ENCODE measurements at regions not wholly inside any gene's neighbourhood (a gene's known extent, or its start where the extent isn't known, plus 50 kb on each side); places are given as distances from the start of the nearest gene placed in this dataset.

GRCh38 chr6:113649880-113650609 is 207.1 kb upstream of the MARCKS start:
- TF ChIP-seq, protein P1, sequence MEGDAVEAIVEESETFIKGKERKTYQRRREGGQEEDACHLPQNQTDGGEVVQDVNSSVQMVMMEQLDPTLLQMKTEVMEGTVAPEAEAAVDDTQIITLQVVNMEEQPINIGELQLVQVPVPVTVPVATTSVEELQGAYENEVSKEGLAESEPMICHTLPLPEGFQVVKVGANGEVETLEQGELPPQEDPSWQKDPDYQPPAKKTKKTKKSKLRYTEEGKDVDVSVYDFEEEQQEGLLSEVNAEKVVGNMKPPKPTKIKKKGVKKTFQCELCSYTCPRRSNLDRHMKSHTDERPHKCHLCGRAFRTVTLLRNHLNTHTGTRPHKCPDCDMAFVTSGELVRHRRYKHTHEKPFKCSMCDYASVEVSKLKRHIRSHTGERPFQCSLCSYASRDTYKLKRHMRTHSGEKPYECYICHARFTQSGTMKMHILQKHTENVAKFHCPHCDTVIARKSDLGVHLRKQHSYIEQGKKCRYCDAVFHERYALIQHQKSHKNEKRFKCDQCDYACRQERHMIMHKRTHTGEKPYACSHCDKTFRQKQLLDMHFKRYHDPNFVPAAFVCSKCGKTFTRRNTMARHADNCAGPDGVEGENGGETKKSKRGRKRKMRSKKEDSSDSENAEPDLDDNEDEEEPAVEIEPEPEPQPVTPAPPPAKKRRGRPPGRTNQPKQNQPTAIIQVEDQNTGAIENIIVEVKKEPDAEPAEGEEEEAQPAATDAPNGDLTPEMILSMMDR (conservative IDR thresholded peaks at IDR 0.05): no peak
- no peak for TF ChIP-seq ZFX (IDR thresholded peaks at IDR 0.05)
- no peak overlapping the region for H3K27ac ChIP-seq

DNA sequence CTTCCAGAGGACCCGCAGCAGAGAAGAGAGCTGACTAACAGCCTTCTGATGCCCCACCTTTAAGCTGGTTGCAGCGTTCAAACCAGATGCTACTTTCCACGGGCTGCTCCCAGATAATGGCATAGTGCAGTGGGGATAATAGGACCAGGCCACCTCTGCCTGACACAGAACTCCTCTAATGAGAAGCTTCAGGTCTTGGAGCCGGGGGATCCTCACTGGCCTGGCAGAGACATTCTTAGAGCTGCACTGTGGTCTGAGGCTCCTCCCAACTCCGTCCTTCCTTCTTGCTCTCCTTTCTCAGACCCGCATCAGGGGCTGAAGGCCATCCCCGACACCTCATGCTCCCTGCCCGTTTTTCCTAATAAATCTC is 206.6 kb upstream of the MARCKS start:
- TF ChIP-seq, protein P1 (conservative IDR thresholded peaks at IDR 0.05): no peak
- no peak for TF ChIP-seq ZFX (IDR thresholded peaks at IDR 0.05)
- H3K27ac ChIP-seq: no peak overlapping the region

DNA sequence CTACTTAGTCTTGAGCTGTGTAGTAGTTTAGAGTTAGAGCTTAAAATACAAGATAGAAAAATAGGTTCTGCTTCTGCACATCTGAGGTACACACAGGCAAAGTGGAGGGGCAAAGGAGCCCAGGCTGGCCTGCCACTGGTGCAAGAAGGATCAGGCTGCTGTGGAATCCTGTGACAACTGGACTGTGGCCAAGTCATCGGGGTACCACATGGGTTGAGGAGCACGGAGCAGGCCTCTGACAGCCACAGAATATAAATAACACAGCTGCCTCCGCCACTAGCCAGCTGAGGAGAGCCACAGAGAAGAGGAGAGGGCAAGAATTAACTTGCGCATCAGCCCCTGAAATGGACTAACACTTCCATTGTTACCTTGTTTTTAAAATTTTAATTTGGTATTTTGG is 206.0 kb upstream of the MARCKS start:
- H3K27ac ChIP-seq: no peak overlapping the region
- TF ChIP-seq ZFX (IDR thresholded peaks at IDR 0.05): no peak
- TF ChIP-seq, protein P1 (conservative IDR thresholded peaks at IDR 0.05): no peak

DNA sequence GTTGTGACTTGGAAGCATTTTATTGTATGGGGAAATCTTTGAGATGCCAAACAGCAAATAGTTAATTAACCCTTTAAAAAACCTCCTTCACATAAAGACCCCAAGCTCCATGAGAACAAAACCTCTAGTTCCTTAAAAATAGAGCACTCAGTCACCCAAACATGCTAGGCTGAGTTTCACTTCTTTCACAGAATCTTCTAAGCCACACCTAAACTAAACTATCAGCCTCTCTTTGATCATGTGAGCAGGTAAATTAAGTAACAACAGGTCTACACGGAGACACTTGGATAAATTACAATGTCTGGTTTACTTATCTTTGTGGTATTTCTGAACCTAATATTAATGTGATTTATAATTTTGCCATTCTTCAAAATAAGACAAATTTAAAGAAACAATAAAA is 205.2 kb upstream of the MARCKS start:
- TF ChIP-seq, protein P1 (conservative IDR thresholded peaks at IDR 0.05): no peak
- TF ChIP-seq ZFX (IDR thresholded peaks at IDR 0.05): no peak
- no peak overlapping the region for H3K27ac ChIP-seq

GRCh38 chr6:113653275-113653674 is 203.9 kb upstream of the MARCKS start:
- TF ChIP-seq, protein P1 (conservative IDR thresholded peaks at IDR 0.05): no peak
- no peak for TF ChIP-seq ZFX (IDR thresholded peaks at IDR 0.05)
- no peak overlapping the region for H3K27ac ChIP-seq

DNA sequence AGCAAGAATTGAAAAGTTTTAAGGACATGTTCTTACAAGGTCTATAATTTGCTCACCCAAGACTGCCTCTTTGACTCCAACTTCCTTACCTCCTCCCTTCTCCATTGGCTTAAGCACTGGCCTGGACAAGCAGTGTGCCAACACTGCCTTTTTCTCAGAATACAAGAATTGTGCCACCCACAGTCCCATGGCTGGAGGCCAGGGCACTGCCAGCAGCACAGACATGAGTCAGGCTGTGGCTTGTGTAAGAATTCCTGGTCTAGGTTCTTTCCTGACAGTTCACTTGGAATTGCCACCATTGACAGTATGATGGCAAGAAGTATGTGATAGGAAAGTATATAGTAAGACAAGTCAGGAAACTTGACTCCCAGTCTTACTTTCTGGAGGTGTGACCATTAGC is 202.7 kb upstream of the MARCKS start:
- no peak overlapping the region for H3K27ac ChIP-seq
- TF ChIP-seq, protein P1 (conservative IDR thresholded peaks at IDR 0.05): no peak
- TF ChIP-seq ZFX (IDR thresholded peaks at IDR 0.05): no peak

GRCh38 chr6:113655761-113656160 is 201.4 kb upstream of the MARCKS start:
- no peak overlapping the region for H3K27ac ChIP-seq
- no peak for TF ChIP-seq ZFX (IDR thresholded peaks at IDR 0.05)
- TF ChIP-seq, protein P1 (conservative IDR thresholded peaks at IDR 0.05): no peak

All from C4-2B (cell line).